ENCODE measurements at regions not wholly inside any gene's neighbourhood (a gene's known extent, or its start where the extent isn't known, plus 50 kb on each side); places are given as distances from the start of the nearest gene placed in this dataset.
A peak's percentile ranks its signal among the peaks of the same experiment; 100 is the strongest.

- Histone ChIP-seq H3K4me1 (ENCODE audit: control insufficient read depth, low read depth, low read length) (no peaks in the 10 kb centered on the region), H3K9me3 (ENCODE audit: control insufficient read depth, low read depth, low read length) (no peaks in the 10 kb centered on the region), H3K27ac (ENCODE audit: low read length) (no peak overlapping the region), H3K36me3 (ENCODE audit: control insufficient read depth, low read depth, low read length) (no peaks in the 10 kb centered on the region), H3K4me3 (ENCODE audit: low read length) (no peak overlapping the region), H3K27me3 (ENCODE audit: control insufficient read depth, insufficient read depth, low read length) (peaks cover 52% of the 10 kb centered on the region), H3K9ac (ENCODE audit: low read length) (no peak overlapping the region)
Measured at GRCh38 chr22:44627521-44628139, 74.4 kb upstream of the PRR5 start.

GRCh38 chr22:44625981-44626687 lies 75.9 kb upstream of the PRR5 start:
- Histone ChIP-seq H3K27ac (ENCODE audit: low read length) (no peak overlapping the region), H3K4me3 (ENCODE audit: low read length) (no peak overlapping the region), H3K36me3 (ENCODE audit: control insufficient read depth, low read depth, low read length) (no peaks in the 10 kb centered on the region), H3K9ac (ENCODE audit: low read length) (no peak overlapping the region), H3K27me3 (ENCODE audit: control insufficient read depth, insufficient read depth, low read length) (peaks cover 52% of the 10 kb centered on the region), H3K9me3 (ENCODE audit: control insufficient read depth, low read depth, low read length) (no peaks in the 10 kb centered on the region), H3K4me1 (ENCODE audit: control insufficient read depth, low read depth, low read length) (no peaks in the 10 kb centered on the region)

- Histone ChIP-seq H3K4me3 (ENCODE audit: low read length) (no peak overlapping the region), H3K9ac (ENCODE audit: low read length) (no peak overlapping the region), H3K36me3 (ENCODE audit: control insufficient read depth, low read depth, low read length) (no peaks in the 10 kb centered on the region), H3K9me3 (ENCODE audit: control insufficient read depth, low read depth, low read length) (no peaks in the 10 kb centered on the region), H3K4me1 (ENCODE audit: control insufficient read depth, low read depth, low read length) (no peaks in the 10 kb centered on the region), H3K27me3 (ENCODE audit: control insufficient read depth, insufficient read depth, low read length) (peaks cover 50% of the 10 kb centered on the region), H3K27ac (ENCODE audit: low read length) (no peak overlapping the region)
Measured at GRCh38 chr22:44625421-44625760, 76.6 kb upstream of the PRR5 start.

GRCh38 chr22:44624689-44625420 lies 77.1 kb upstream of the PRR5 start:
- Histone ChIP-seq H3K36me3 (ENCODE audit: control insufficient read depth, low read depth, low read length) (no peaks in the 10 kb centered on the region), H3K9me3 (ENCODE audit: control insufficient read depth, low read depth, low read length) (no peaks in the 10 kb centered on the region), H3K4me3 (ENCODE audit: low read length) (no peak overlapping the region), H3K9ac (ENCODE audit: low read length) (no peak overlapping the region), H3K27ac (ENCODE audit: low read length) (no peak overlapping the region), H3K27me3 (ENCODE audit: control insufficient read depth, insufficient read depth, low read length) (peaks cover 46% of the 10 kb centered on the region), H3K4me1 (ENCODE audit: control insufficient read depth, low read depth, low read length) (no peaks in the 10 kb centered on the region)

GRCh38 chr22:44623771-44624510 lies 78.1 kb upstream of the PRR5 start:
- H3K4me3 ChIP-seq (ENCODE audit: low read length): no peak overlapping the region
- peaks cover 41% of the 10 kb centered on the region for H3K27me3 ChIP-seq (ENCODE audit: control insufficient read depth, insufficient read depth, low read length)
- H3K36me3 ChIP-seq (ENCODE audit: control insufficient read depth, low read depth, low read length): no peaks in the 10 kb centered on the region
- no peak overlapping the region for H3K9ac ChIP-seq (ENCODE audit: low read length)
- H3K4me1 ChIP-seq (ENCODE audit: control insufficient read depth, low read depth, low read length): no peaks in the 10 kb centered on the region
- no peak overlapping the region for H3K27ac ChIP-seq (ENCODE audit: low read length)
- H3K9me3 ChIP-seq (ENCODE audit: control insufficient read depth, low read depth, low read length): no peaks in the 10 kb centered on the region

- H3K4me3 ChIP-seq (ENCODE audit: low read length): no peak overlapping the region
- H3K27ac ChIP-seq (ENCODE audit: low read length): no peak overlapping the region
- no peaks in the 10 kb centered on the region for H3K9me3 ChIP-seq (ENCODE audit: control insufficient read depth, low read depth, low read length)
- H3K4me1 ChIP-seq (ENCODE audit: control insufficient read depth, low read depth, low read length): no peaks in the 10 kb centered on the region
- peaks cover 28% of the 10 kb centered on the region for H3K27me3 ChIP-seq (ENCODE audit: control insufficient read depth, insufficient read depth, low read length)
- H3K9ac ChIP-seq (ENCODE audit: low read length): no peak overlapping the region
- H3K36me3 ChIP-seq (ENCODE audit: control insufficient read depth, low read depth, low read length): no peaks in the 10 kb centered on the region
Measured at GRCh38 chr22:44622679-44623078, 79.3 kb upstream of the PRR5 start.

GRCh38 chr22:44622147-44622427 lies 79.9 kb upstream of the PRR5 start:
- no peak overlapping the region for H3K27ac ChIP-seq (ENCODE audit: low read length)
- H3K9ac ChIP-seq (ENCODE audit: low read length): no peak overlapping the region
- peaks cover 23% of the 10 kb centered on the region for H3K27me3 ChIP-seq (ENCODE audit: control insufficient read depth, insufficient read depth, low read length)
- H3K9me3 ChIP-seq (ENCODE audit: control insufficient read depth, low read depth, low read length): no peaks in the 10 kb centered on the region
- H3K4me3 ChIP-seq (ENCODE audit: low read length): no peak overlapping the region
- H3K36me3 ChIP-seq (ENCODE audit: control insufficient read depth, low read depth, low read length): no peaks in the 10 kb centered on the region
- H3K4me1 ChIP-seq (ENCODE audit: control insufficient read depth, low read depth, low read length): no peaks in the 10 kb centered on the region

- Histone ChIP-seq H3K27me3 (ENCODE audit: control insufficient read depth, insufficient read depth, low read length) (peaks cover 17% of the 10 kb centered on the region), H3K27ac (ENCODE audit: low read length) (no peak overlapping the region), H3K4me1 (ENCODE audit: control insufficient read depth, low read depth, low read length) (no peaks in the 10 kb centered on the region), H3K9ac (ENCODE audit: low read length) (no peak overlapping the region), H3K9me3 (ENCODE audit: control insufficient read depth, low read depth, low read length) (no peaks in the 10 kb centered on the region), H3K4me3 (ENCODE audit: low read length) (no peak overlapping the region), H3K36me3 (ENCODE audit: control insufficient read depth, low read depth, low read length) (no peaks in the 10 kb centered on the region)
Measured at GRCh38 chr22:44621401-44622146, 80.4 kb upstream of the PRR5 start.

GRCh38 chr22:44620841-44621257 lies 81.2 kb upstream of the PRR5 start:
- H3K27ac ChIP-seq (ENCODE audit: low read length): no peak overlapping the region
- no peak overlapping the region for H3K9ac ChIP-seq (ENCODE audit: low read length)
- no peaks in the 10 kb centered on the region for H3K9me3 ChIP-seq (ENCODE audit: control insufficient read depth, low read depth, low read length)
- H3K27me3 ChIP-seq (ENCODE audit: control insufficient read depth, insufficient read depth, low read length): peaks cover 11% of the 10 kb centered on the region
- no peaks in the 10 kb centered on the region for H3K36me3 ChIP-seq (ENCODE audit: control insufficient read depth, low read depth, low read length)
- H3K4me1 ChIP-seq (ENCODE audit: control insufficient read depth, low read depth, low read length): no peaks in the 10 kb centered on the region
- H3K4me3 ChIP-seq (ENCODE audit: low read length): no peak overlapping the region

- Histone ChIP-seq H3K9me3 (ENCODE audit: control insufficient read depth, low read depth, low read length) (no peaks in the 10 kb centered on the region), H3K36me3 (ENCODE audit: control insufficient read depth, low read depth, low read length) (no peaks in the 10 kb centered on the region), H3K27ac (ENCODE audit: low read length) (no peak overlapping the region), H3K4me1 (ENCODE audit: control insufficient read depth, low read depth, low read length) (no peaks in the 10 kb centered on the region), H3K27me3 (ENCODE audit: control insufficient read depth, insufficient read depth, low read length) (peaks cover 6% of the 10 kb centered on the region), H3K4me3 (ENCODE audit: low read length) (no peak overlapping the region), H3K9ac (ENCODE audit: low read length) (peak overlapping the region; percentile 29)
Measured at GRCh38 chr22:44620129-44620840, 81.7 kb upstream of the PRR5 start.
